ENCODE measurements at regions not wholly inside any gene's neighbourhood (a gene's known extent, or its start where the extent isn't known, plus 50 kb on each side); places are given as distances from the start of the nearest gene placed in this dataset.
A peak's percentile ranks its signal among the peaks of the same experiment; 100 is the strongest.

GRCh38 chr4:141338238-141338637, 117.5 kb downstream of the ZNF330 start:
- TF ChIP-seq CTCF (IDR thresholded peaks at IDR 0.05): no peak
- Histone ChIP-seq H3K9me3 (no peaks in the 10 kb centered on the region), H3K36me3 (no peaks in the 10 kb centered on the region), H3K4me3 (no peak overlapping the region), H3K27ac (no peak overlapping the region), H3K4me1 (peaks cover 0 to 13% (median 4%) of the 10 kb centered on the region in 4 donors), H3K27me3 (no peaks in the 10 kb centered on the region)
- no peak for DNase-seq
- intact Hi-C loops (cut with DNase I; ENCODE audit: low total_unique reads): no loop called here

- no peak for DNase-seq
- Histone ChIP-seq H3K9me3 (no peaks in the 10 kb centered on the region), H3K4me1 (peaks cover 0 to 4% (median 2%) of the 10 kb centered on the region in 4 donors), H3K36me3 (no peaks in the 10 kb centered on the region), H3K27ac (no peak overlapping the region), H3K27me3 (no peaks in the 10 kb centered on the region), H3K4me3 (no peak overlapping the region)
- TF ChIP-seq CTCF (IDR thresholded peaks at IDR 0.05): no peak
- intact Hi-C loops (cut with DNase I; ENCODE audit: low total_unique reads): no loop called here
These were observed 118.7 kb downstream of the ZNF330 start for GRCh38 chr4:141339391-141339790.

- no peaks in the 10 kb centered on the region for H3K9me3 ChIP-seq
- intact Hi-C loops (cut with DNase I; ENCODE audit: low total_unique reads): loop anchor here (10.0 kb wide), 2 partner anchors 375 to 1505 kb away; partner anchors contain the start of gene INPP4B
These were observed 119.3 kb downstream of the ZNF330 start for GRCh38 chr4:141339966-141340365.

GRCh38 chr4:141340458-141340857, 119.8 kb downstream of the ZNF330 start:
- Histone ChIP-seq H3K9me3 (no peaks in the 10 kb centered on the region), H3K4me1 (peaks cover 0 to 4% (median 0%) of the 10 kb centered on the region in 4 donors), H3K27me3 (no peaks in the 10 kb centered on the region), H3K27ac (no peak overlapping the region), H3K4me3 (no peak overlapping the region), H3K36me3 (no peaks in the 10 kb centered on the region)
- no peak for DNase-seq
- TF ChIP-seq CTCF (IDR thresholded peaks at IDR 0.05): no peak
- intact Hi-C loops (cut with DNase I; ENCODE audit: low total_unique reads): loop anchor here (10.0 kb wide), 2 partner anchors 374 to 1504 kb away; partner anchors contain the start of gene INPP4B

More at GRCh38 chr4:141339966-141340365, 119.3 kb downstream of the ZNF330 start:
- Histone ChIP-seq H3K4me1 (peaks cover 0 to 4% (median 0%) of the 10 kb centered on the region in 4 donors), H3K36me3 (no peaks in the 10 kb centered on the region), H3K4me3 (no peak overlapping the region), H3K27me3 (no peaks in the 10 kb centered on the region), H3K27ac (no peak overlapping the region)
- DNase-seq: no peak
- TF ChIP-seq CTCF (IDR thresholded peaks at IDR 0.05): no peak

- Histone ChIP-seq H3K36me3 (no peaks in the 10 kb centered on the region), H3K27ac (no peak overlapping the region), H3K27me3 (no peaks in the 10 kb centered on the region), H3K4me1 (peaks cover 0 to 32% (median 4%) of the 10 kb centered on the region in 4 donors), H3K4me3 (no peak overlapping the region), H3K9me3 (no peaks in the 10 kb centered on the region)
- intact Hi-C loops (cut with DNase I; ENCODE audit: low total_unique reads): loop anchor here (10.0 kb wide), 2 partner anchors 369 to 1499 kb away; partner anchors contain the start of gene INPP4B
- TF ChIP-seq CTCF (IDR thresholded peaks at IDR 0.05): peak; percentile 54 to 56
- DNase-seq: no peak
These were observed 125.4 kb downstream of the ZNF330 start for GRCh38 chr4:141346144-141346543.
